Suppressor macrophage treated with lipopolysaccharide for 1 hour (primary cell): ENCODE measurements at regions not wholly inside any gene's neighbourhood (a gene's known extent, or its start where the extent isn't known, plus 50 kb on each side); places are given as distances from the start of the nearest gene placed in this dataset.
A peak's percentile ranks its signal among the peaks of the same experiment; 100 is the strongest.
"Not testable (repeated sequence)": the region's sequence is repeated elsewhere in the genome, so short reads cannot be mapped to it uniquely, and the experiment has no call there.

Experiments used
- DNase-seq, 3 donors: peaks; one replicate each; pipeline ENCODE4 v3.0.0-alpha.2; 2020 to 2022

DNA sequence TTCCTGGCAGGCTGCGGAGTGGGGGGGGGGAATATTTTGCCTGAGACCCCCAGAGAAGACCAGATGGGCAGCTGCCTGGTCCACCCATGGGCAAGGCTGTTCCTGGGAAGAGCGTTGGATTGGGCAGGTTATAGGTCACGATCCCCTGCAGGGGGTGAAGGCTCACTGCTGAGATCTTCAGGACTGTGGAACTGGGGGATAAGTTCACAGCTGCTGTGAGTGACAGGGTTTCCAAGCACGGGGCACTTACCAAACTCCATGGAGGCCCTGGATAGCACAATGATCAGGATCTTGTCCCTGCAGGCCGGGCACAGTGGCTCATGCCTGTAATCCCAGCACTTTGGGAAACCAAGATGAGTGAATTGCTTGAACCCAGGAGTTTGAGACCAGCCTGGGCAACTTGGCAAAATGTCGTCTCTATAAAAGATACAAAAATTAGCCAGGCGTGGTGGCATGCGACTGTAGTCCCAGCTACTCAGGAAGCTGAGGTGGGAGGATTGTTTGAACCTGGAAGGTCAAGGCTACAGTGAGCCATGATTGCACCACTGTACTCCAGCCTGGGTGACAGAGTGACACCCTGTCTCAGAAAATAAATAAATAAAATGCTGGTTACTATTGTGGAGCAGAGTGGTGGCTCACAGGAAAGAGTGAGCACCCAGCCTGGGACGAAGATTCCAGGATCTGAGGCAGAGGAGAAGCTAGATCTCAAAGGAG lies 68.0 kb upstream of the HELT start:
- no peak for DNase-seq

DNA sequence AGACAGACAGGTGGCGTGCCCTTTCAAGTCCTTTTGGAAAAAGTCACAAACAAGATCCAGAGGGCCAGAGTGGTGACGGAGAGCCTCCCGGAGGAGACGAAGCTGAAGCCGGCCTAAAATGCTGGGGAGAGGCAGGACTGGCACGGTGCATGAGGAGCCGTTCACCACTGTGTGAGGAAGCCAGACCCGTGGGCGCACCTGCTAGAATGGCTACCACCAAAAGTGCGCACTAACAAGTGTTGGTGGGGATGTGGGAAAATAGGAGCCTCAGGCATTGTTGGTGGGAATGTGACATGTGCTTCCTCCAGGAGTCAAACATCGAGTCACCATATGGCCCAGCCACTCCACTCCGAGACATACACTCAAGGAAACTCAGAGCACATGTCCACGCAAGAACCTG lies 67.4 kb upstream of the HELT start:
- no peak for DNase-seq

GRCh38 chr4:184951668-184952160 lies 66.6 kb upstream of the HELT start:
- DNase-seq, result no peak

DNA sequence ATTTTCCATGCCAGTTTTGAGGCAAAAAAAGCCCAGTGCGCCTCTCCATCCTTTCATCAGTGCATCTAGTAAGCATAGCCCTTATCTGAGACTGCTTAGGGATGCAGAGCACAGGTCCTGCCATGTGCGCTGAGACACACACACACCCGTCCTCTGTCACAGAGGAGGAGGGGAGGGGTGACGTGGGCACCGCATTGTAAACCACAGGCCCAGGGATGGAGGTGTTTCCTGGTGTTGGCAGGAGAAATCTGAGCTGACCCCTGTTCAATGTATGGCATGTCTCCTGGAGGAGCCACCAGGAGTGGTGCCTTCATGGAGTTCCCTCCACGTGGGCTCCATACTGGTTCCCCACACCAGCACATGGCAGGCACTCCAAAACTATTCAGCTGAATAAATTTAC lies 65.8 kb upstream of the HELT start:
- no peak for DNase-seq

GRCh38 chr4:184953421-184953945 lies 64.8 kb upstream of the HELT start:
- DNase-seq, result no peak

- no peak for DNase-seq
Measured at GRCh38 chr4:184953971-184954370, 64.3 kb upstream of the HELT start.

- DNase-seq, result no peak
Measured at GRCh38 chr4:184954482-184954881, 63.8 kb upstream of the HELT start.

DNA sequence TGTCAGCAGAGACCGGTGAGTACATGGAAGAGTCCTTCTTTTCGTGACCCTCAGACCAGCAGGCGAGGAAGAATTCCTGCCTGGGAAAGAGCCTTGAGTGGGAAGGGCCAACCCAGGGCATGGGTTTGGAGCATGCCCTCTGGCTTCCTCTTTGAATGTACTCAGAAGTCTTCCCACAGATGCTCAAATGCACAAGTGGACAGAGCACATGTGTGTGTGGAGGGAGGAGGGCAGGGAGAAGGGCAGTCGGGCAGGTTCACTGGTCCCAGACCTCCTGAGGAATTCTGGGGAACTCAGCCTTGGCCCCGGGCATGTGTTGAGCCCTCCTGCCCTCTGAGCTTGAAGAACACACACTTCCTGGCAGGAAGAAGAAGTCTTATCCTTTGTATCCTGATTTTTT lies 63.2 kb upstream of the HELT start:
- no peak for DNase-seq

DNA sequence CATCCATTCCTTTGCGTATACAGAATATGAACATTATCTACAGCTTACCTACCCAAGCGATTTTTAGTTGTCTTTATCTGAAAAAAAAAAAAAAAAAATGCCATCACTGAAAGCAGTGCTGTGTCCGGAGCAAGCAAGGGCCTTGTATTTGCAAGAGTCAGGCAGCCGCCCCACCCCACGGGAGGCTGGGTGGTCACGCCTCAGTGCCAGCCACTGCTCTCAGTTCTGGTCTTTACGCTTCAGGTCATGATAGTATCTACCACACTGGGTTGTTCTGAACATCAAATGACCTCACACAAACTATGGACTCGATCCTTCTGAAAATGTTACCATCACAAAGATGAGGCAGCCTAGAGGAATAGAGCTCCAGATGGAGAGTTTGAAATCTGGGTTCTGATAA lies 62.7 kb upstream of the HELT start:
- DNase-seq, result no peak

- no peak for DNase-seq
Measured at GRCh38 chr4:184957446-184958115, 60.7 kb upstream of the HELT start.

- no peak for DNase-seq
Measured at GRCh38 chr4:184958127-184958922, 60.0 kb upstream of the HELT start.

DNA sequence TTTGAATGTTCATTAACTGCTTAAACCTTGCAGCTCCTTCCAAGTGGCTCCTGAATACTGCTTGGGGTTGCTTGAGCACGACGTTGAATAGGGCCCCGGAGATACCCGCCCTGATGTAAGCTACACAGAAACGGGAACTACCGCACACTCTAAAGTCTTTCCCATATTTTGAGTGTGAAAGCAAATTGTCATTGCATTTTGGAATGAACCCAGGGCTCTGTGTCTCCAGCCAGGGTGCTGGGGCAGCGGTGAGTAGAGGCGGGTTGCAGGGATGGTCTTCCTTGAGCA lies 59.4 kb upstream of the HELT start:
- peak; percentile 59 to 64 (median 60) for DNase-seq

- DNase-seq, result peak; percentile 20 to 40 (median 32)
Measured at GRCh38 chr4:184959309-184959708, 59.0 kb upstream of the HELT start.

- DNase-seq, result no peak
Measured at GRCh38 chr4:184959786-184960185, 58.5 kb upstream of the HELT start.

- DNase-seq, result no peak
Measured at GRCh38 chr4:184960505-184960971, 57.8 kb upstream of the HELT start.

DNA sequence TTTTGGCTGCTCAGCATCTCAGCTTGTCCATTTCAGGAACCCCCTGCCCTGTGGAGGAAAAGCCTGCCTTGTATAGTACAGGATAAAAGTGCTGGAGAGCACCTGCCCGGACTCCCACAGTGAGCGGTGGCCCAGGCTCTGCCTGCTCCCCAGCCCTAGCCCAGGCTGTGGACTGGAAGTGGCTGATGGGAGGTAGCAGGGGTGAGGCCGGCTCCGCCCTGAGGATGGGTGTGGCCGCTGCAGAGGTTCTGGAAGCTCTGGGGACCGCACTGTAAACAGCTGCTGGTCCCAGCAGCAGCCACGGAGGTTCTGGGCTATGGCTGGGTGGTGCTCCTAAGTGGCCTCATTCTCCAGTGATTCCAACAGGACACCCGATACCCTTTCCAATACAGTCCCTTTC lies 56.6 kb upstream of the HELT start:
- no peak for DNase-seq

DNA sequence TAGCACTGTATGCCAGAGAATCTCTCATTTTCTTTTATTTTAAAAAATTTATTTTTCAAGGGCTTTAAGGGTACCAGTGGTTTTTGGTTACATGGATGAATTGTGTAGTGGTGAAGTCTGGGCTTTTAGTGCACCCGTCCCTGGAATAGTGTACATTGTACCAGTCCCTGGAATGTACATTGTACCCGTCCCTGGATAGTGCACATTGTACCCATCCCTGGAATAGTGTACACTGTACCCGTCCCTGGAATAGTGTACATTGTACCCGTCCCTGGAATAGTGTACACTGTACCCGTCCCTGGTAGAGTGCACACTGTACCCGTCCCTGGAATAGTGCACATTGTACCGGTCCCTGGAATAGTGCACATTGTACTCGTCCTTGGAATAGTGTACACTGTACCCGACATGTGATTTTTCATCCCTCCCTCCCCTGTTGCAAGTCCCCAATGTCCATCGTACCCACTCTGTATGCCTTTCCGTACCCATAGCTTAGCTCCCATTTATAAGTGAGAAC lies 56.1 kb upstream of the HELT start:
- no peak for DNase-seq

DNA sequence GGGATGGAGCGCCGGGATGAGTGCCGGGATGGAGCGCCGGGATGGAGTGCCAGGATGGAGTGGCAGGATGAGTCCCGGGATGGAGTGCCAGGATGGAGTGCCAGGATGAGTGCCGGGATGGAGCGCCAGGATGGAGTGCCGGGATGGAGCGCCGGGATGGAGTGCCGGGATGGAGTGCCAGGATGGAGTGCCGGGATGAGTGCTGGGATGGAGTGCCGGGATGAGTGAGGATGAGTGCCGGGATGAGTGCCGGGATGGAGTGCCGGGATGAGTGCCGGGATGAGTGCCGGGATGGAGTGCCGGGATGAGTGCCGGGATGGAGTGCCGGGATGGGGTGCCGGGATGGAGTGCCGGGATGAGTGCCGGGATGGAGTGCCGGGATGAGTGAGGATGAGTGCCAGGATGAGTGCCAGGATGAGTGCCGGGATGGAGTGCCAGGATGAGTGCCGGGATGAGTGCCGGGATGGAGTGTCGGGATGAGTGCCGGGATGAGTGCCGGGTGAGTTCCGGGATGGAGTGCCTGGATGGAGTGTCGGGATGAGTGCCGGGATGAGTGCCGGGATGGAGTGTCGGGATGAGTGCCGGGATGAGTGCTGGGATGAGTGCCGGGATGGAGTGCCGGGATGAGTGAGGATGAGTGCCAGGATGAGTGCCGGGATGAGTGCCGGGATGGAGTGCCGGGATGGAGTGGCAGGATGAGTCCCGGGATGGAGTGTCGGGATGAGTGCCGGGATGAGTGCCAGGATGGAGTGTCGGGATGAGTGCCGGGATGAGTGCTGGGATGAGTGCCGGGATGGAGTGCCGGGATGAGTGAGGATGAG lies 52.9 kb upstream of the HELT start:
- DNase-seq, result not testable (repeated sequence)

DNA sequence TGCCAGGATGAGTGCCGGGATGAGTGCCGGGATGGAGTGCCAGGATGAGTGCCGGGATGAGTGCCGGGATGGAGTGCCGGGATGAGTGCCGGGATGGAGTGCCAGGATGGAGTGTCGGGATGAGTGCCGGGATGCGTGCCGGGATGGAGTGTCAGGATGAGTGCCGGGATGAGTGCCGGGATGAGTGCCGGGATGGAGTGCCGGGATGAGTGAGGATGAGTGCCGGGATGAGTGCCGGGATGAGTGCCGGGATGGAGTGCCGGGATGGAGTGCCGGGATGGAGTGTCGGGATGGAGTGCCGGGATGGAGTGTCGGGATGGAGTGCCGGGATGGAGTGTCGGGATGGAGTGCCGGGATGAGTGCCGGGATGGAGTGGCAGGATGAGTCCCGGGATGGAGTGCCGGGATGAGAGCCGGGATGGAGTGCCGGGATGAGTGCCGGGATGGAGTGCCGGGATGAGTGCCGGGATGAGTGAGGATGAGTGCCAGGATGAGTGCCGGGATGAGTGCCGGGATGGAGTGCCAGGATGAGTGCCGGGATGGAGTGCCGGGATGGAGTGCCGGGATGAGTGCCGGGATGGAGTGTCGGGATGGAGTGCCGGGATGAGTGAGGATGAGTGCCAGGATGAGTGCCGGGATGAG lies 52.1 kb upstream of the HELT start:
- not testable (repeated sequence) for DNase-seq

GRCh38 chr4:184967699-184968098 lies 50.6 kb upstream of the HELT start:
- not testable (repeated sequence) for DNase-seq

GRCh38 chr4:184968366-184968765 lies 49.9 kb upstream of the HELT start:
- DNase-seq, result no peak
